GM19468 (cell line): ENCODE measurements at regions not wholly inside any gene's neighbourhood (a gene's known extent, or its start where the extent isn't known, plus 50 kb on each side); places are given as distances from the start of the nearest gene placed in this dataset.
"Not testable (repeated sequence)": the region's sequence is repeated elsewhere in the genome, so short reads cannot be mapped to it uniquely, and the experiment has no call there.

Experiments used
- ATAC-seq: cut with Tn5 transposase; IDR thresholded peaks from one replicate; pipeline ENCODE4 v1.9.1; 2021; ENCODE audit warnings: mild to moderate bottlenecking, moderate library complexity, moderate number of reproducible peaks; ENCODE audit not compliant: unreplicated experiment; ENCODE audit errors: extremely low read depth

DNA sequence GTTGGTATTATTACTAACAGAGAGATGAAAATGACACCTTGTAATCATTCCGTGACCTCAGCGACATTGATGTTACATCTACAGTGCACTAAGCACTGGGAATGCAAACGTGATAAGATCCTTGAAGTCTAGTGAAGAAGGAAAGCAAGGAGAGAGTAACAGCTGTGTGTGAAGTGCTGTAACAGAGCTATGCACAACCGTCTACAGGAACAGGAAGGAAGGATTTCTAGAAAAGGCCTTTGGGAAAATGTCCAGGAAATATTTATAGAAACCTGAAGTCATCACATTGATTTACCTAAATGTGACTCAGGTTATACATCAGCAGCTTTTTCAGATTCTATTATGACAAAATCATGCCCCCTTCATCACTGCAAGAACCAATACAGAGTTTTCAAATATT, 304.2 kb upstream of the AMIGO2 start:
- no peak for ATAC-seq

DNA sequence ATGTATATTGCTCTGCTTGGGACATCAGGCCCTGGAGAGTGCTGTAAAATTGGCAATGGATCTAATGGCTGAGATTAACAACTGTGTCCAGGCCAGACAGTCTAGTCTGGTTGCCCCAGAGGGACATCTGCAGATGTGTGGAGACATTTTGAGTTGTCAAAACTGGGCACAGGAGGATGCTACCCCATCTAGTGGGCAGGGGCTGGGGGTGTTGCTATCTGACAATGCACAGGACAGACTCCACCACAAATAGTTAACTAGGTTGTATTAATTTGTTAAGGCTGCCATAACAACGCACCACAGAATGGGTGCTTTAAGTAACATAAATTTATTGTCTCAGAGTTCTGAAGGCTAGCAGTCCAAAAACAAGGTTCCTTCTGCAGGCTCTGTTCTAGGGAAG, 302.5 kb upstream of the AMIGO2 start:
- ATAC-seq, result no peak

- ATAC-seq, result no peak
Observed at GRCh38 chr12:47378907-47379306, 299.1 kb upstream of the AMIGO2 start.

DNA sequence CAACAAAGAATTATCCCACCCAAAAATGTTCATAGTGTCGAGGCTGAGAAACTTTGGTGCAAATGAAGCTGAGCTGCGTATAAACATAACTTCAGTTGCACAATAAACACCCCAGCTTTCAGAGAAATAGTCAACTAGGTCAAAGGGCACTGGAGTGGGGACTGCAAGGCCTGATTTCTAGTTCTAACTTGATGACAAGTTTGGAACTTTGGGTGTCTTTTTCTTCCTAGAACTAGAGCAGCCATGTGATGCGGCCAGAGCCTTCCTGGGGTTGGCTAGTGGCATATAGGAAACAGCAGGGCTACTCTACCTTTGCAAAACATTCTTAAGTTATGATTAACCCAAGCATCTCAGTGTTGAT, 298.4 kb upstream of the AMIGO2 start:
- no peak for ATAC-seq

DNA sequence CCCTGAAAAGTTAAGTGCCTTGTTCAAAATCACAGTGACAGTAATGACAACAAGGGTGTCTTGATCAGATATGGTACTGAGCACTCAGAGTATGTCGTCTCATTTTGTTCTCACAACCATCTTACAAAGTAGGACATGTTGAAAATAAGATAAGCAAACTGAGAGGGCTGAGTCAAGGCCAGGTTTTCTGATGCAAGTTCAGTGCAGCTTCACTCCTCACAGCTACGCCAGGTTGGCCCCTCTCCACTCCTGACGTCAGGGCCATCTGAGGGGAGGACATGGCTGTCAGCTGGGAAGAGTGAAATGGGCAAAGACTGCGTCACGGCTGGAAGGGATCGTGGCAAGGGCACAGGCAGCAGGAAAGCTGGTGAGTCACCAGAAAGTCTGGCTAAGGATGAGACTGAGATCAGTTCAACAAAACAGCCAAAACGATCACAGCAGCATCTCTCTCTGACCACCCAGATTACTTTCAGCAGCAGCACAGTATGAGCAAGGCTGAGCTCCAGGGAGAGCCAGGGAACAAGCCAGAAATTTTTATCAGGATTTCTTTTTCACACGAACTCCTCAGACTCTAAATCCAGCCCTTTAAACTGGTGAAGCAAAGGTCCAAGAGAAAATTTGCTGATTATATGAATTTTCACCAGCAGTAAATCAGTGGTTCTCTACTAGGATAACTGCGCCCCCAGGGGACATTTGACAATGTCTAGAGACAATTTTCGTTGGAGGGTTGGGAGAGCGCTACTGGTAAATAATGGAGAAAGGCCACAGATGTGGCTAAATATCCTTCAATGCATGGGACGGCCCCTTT, 297.9 kb upstream of the AMIGO2 start:
- no peak for ATAC-seq

DNA sequence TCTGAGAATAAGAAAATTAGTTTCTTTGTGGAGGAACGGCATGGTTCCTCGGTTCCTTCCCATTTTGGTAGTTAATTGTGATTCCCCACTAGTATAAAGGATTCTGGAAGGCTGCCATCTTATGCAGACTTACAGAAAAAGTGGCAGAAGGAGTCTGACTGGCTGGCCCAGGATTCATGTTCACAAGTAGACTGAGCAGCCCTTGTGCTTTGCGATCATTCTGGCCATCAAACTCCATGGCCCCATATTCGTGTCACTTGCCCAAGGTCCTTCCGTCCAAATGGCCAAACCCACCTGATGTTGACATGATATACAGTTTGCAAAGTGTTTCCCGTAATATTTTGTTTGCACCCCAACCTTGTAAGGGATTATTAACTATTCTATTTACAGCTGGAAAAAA, 297.2 kb upstream of the AMIGO2 start:
- ATAC-seq, result no peak

GRCh38 chr12:47373554-47374150, 293.9 kb upstream of the AMIGO2 start:
- no peak for ATAC-seq

DNA sequence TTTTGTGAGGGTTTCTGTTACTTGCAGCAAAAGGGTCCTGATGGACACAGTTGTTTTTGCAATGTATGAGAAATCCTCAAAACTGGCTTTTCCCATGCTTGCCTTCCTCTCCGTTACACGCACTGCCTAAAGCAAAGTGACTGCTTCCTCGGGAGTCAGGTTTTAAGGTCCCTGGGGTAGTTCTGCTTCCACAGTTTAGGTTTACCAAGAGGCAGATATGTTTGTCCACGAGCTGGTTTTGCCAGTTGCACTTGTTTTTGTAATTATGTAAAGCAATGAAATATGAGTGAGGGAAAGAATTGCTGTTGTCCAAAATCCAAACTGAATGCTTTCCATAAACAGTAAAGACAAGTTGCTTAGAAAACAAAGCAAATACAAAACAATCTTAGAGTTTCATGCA, 290.7 kb upstream of the AMIGO2 start:
- ATAC-seq, result no peak

DNA sequence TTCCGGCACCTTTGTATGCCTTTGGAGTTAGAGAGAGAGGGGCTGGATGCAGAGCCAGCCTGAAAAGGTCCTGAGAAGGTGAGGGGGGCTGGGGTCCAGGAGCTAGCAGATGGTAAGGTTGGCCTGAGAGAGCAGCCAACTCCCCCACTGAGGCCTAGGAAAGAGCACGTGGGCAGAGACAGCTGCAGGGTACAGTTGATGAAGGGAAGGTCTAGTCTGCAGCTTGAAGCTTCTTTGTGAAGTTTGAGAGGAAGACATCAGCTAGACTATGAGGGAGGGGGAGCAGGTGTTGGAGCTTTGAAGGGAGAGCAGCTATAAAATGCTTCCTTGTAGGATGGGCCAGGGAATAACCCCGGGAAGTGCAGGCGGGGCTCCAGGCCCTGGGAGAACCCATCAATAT, 289.3 kb upstream of the AMIGO2 start:
- ATAC-seq, result no peak

- no peak for ATAC-seq
Observed at GRCh38 chr12:47367912-47368537, 288.3 kb upstream of the AMIGO2 start.

DNA sequence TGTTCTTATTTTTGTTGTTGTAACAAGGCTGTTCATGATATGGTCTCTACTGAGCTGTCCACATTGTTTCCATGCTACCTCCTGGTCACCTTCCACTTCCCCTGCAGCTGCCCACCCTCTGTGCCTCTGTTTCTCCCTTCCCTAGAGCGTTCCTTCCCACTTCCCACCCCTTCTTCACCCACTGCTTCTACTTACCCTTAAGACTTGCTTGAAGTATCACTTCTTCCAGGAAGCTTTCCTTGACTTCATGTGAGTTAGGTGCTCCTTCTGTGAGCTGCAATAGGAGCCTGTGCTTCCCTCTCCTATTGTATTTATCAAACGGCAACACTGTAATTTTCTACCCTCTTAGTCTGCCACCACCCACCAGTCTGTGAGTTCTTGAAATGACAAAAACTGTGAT, 286.8 kb upstream of the AMIGO2 start:
- ATAC-seq, result no peak

GRCh38 chr12:47366157-47366556, 286.4 kb upstream of the AMIGO2 start:
- no peak for ATAC-seq

DNA sequence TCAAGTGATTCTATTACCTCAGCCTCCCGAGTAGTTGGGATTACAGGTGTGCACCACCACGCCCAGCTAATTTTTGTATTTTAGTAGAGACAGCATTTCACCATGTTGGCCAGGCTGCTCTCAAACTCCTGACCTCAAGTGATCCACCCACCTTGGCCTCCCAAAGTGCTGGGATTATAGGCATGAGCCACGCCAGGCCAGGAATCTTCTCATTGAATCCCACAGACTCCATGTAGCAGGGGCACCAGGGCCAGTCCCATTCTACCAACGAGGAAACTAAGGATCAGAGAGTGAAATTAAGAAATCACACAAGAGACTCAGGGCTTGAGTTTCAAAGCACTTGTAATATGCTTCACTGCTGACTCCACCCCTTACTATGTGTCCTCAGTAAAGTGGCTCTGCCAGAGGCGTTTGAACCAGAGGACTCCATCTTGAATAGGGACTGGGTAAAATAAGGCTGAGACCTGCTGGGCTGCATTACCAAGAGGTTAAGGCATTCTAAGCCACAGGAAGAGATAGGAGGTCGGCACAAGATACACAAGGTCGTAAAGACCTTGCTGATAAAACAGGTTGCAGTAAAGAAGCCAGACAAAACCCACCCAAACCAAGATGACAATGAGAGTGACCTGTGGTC, 285.8 kb upstream of the AMIGO2 start:
- not testable (repeated sequence) for ATAC-seq

- no peak for ATAC-seq
Observed at GRCh38 chr12:47364261-47364660, 284.5 kb upstream of the AMIGO2 start.

DNA sequence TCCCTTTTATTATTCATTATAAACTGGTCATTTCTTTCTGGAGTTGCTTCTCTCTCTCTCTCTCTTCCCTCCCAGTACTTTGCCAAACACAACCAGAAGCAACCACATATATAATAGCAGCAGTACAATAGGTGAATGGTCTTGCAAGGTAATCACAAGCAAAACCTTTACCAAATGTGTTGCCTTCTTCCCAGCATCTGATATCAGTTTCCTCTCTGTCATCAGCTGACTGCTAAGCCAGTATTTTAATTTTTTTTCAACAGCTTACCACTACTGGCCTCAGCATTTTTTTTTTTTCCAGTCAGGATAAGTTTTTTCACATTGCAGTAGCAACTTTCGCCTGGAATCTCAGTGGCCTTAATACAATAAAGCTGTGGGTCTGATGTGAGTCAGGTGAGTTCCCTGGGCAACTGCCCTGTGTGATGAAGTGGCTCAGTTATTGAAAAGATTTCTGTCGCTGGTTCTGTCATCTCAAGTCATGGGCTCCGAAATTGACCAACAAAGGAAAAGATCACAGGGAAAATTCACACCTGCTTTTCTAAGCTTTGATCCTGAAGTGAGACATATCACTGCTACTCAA, 282.5 kb upstream of the AMIGO2 start:
- no peak for ATAC-seq

- no peak for ATAC-seq
Observed at GRCh38 chr12:47361389-47362021, 281.7 kb upstream of the AMIGO2 start.

- ATAC-seq, result no peak
Observed at GRCh38 chr12:47360771-47361388, 281.1 kb upstream of the AMIGO2 start.

- no peak for ATAC-seq
Observed at GRCh38 chr12:47360093-47360480, 280.3 kb upstream of the AMIGO2 start.

DNA sequence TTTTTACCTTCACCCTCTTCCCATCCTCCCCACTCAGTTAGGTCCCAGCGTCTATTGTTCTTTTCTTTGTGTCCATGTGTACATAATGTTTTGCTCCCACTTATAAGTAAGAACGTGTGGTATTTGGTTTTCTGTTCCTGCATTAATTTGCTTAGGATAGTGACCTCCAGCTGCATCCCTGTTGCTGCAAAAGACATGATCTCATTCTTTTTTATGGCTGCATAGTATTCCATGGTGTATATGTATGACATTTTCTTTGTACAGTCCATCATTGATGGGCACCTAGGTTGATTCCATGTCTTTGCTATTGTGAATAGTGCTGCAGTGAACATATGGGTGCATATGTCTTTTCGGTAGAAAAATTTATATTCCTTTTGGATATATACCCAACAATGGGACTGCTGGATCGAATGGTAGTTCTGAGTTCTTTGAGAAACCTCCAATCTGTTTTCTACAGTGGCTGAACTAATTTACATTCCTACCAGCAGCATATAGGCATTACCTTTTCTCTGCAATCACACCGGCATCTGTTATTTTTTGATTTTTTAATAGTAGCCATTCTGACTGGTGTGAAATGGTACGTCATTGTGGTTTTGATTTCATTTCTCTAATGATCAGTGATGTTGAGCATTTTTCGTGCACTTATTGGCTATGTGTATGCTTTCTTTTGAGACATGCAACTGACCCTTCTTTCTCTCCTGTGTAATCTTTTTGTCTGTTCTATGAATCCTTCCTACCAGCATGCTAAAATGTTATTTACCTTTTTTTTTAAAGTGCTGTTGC, 279.7 kb upstream of the AMIGO2 start:
- ATAC-seq, result no peak
